Transverse colon (tissue), 4 donors: ENCODE measurements at regions not wholly inside any gene's neighbourhood (a gene's known extent, or its start where the extent isn't known, plus 50 kb on each side); places are given as distances from the start of the nearest gene placed in this dataset.

Experiments used
- DNase-seq: peaks from one replicate; pipeline ENCODE4 v3.0.0-alpha.2; 2019
- H3K27ac ChIP-seq, 4 donors: fragments of 200-600 bp; sonication (generic); 2 replicates each; pipeline ENCODE4 v1.5.1; 2016 to 2018; ENCODE audit warnings: inconsistent platforms in 4 of 4
- H3K27me3 ChIP-seq: fragments of 200-600 bp; sonication (generic); 2 replicates; pipeline ENCODE4 v1.5.1; 2017; ENCODE audit warnings: inconsistent platforms
- H3K36me3 ChIP-seq, 4 donors: fragments of 200-600 bp; sonication (generic); 2 replicates each; pipeline ENCODE4 v1.5.1; 2017 to 2019; ENCODE audit warnings: inconsistent platforms in 4 of 4
- H3K4me1 ChIP-seq, 4 donors: fragments of 200-600 bp; sonication (generic); 2 replicates each; pipeline ENCODE4 v1.5.1; 2017 to 2020; ENCODE audit warnings: inconsistent platforms in 4 of 4
- H3K4me3 ChIP-seq, 4 donors: fragments of 200-600 bp; sonication (generic); 1 replicate in 1 of 4; 2 replicates in 3 of 4; pipeline versions ENCODE4 v1.5.1 to v1.6.1; 2017 to 2019; ENCODE audit warnings: inconsistent platforms in 4 of 4
- H3K9me3 ChIP-seq, 2 donors: fragments of 200-600 bp; sonication (generic); 2 replicates each; pipeline ENCODE4 v1.5.1; 2017 to 2019; ENCODE audit warnings: inconsistent platforms in 2 of 2
- EP300 ChIP-seq: sonication (generic); formaldehyde crosslinking; IDR thresholded peaks from one replicate; pipeline ENCODE4 v1.6.1; 2017; ENCODE audit warnings: antibody characterized with exemption, low read depth
- POLR2A ChIP-seq: fragments of 450-650 bp; IDR thresholded peaks from one replicate; pipeline ENCODE4 v1.6.1; 2016; ENCODE audit warnings: antibody characterized with exemption, mild to moderate bottlenecking, moderate library complexity
- POLR2AphosphoS5 ChIP-seq, 3 donors: sonication (generic); formaldehyde crosslinking; IDR thresholded peaks; one replicate each; pipeline ENCODE4 v1.6.1; 2016; ENCODE audit warnings: antibody characterized with exemption in 3 of 3
- WGBS, 2 donors: methylation state at CpG; one replicate each; pipeline ENCODE4 v1.1.5; 2018; ENCODE audit warnings: low coverage in 1 of 2; 5-methylcytosine and 5-hydroxymethylcytosine counted together
- in situ Hi-C, 4 donors: fragments of 200-750 bp; cut with MboI; loops; one replicate each; pipeline versions ENCODE4 v1.15.0 to v1.15.1; 2017; ENCODE audit warnings: low sequenced_read_pairs in 3 of 4, low pct_ligation_motif_present in 1 of 4, low pct_unique_long_range_greater_than_20kb in 1 of 4
- intact Hi-C: fragments of 100-400 bp; cut with DNase I; formaldehyde crosslinking; loops from one replicate; pipeline ENCODE4 v1.15.1; 2023; ENCODE audit warnings: low total_unique reads
- TF ChIP-seq, protein P1 (sequence below), 5 experiments: fragments of 200-600 bp in 3 of 5; fragments of 450-650 bp in 2 of 5; sonication (generic) in 3 of 5; IDR thresholded peaks; 1 replicate in 2 of 5; 2 replicates in 3 of 5; pipeline ENCODE4 v1.5.1; 2016 to 2017; ENCODE audit warnings: antibody characterized with exemption in 5 of 5, inconsistent platforms in 3 of 5, mild to moderate bottlenecking in 2 of 5, moderate library complexity in 1 of 5

DNA sequence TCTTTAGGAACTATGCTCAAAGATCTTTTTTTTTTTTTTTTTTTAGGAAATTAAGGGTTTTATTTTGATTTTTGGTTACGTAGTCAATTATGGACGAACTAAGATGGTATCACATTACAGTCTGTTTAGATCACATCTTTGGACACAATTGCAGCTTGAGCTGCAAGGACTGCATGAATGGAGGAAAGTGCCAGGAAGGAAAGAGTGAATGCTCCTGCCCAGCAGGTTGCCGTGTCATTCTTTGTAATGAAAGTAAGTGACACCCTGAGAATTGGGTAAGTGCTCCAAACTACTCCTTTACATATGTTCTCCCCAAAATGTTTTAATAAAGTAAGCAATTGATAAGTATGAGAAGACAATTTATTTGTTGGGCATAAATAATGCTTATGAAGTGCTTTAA, 716.5 kb upstream of the GOLIM4 start:
- Histone ChIP-seq H3K9me3 (no peaks in the 10 kb centered on the region), H3K4me1 (no peaks in the 10 kb centered on the region), H3K27me3 (no peaks in the 10 kb centered on the region), H3K27ac (no peak overlapping the region), H3K4me3 (no peak overlapping the region), H3K36me3 (no peaks in the 10 kb centered on the region)
- DNase-seq: no peak
- no peak for TF ChIP-seq POLR2AphosphoS5 (IDR thresholded peaks at IDR 0.05)
- no peak for TF ChIP-seq EP300
- TF ChIP-seq, protein P1, sequence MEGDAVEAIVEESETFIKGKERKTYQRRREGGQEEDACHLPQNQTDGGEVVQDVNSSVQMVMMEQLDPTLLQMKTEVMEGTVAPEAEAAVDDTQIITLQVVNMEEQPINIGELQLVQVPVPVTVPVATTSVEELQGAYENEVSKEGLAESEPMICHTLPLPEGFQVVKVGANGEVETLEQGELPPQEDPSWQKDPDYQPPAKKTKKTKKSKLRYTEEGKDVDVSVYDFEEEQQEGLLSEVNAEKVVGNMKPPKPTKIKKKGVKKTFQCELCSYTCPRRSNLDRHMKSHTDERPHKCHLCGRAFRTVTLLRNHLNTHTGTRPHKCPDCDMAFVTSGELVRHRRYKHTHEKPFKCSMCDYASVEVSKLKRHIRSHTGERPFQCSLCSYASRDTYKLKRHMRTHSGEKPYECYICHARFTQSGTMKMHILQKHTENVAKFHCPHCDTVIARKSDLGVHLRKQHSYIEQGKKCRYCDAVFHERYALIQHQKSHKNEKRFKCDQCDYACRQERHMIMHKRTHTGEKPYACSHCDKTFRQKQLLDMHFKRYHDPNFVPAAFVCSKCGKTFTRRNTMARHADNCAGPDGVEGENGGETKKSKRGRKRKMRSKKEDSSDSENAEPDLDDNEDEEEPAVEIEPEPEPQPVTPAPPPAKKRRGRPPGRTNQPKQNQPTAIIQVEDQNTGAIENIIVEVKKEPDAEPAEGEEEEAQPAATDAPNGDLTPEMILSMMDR (IDR thresholded peaks at IDR 0.05): no peak
- no peak for TF ChIP-seq POLR2A
- 75 to 79% methylated on average over 3 of the region's 3 CpGs for WGBS, 2 donors
- intact Hi-C loops: no loop called here
- in situ Hi-C loops: no loop called here

DNA sequence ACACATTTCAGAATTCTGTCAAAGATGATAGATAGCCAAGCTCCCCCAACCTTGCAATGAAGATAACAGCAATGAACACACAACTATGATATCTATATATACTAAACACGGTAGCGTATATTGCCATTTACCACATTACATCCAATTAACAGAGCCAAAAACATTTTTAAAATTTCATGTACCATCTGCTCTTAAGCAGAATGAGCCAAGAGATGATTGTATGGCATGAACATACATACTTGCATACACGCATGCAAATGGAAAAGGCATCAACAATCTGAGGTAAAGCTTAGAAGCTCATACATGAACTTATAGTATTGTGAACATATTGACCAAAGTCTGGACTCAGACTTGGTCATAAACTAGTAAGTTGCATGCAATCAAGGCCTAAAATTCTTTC, 712.9 kb upstream of the GOLIM4 start:
- intact Hi-C loops: no loop called here
- Histone ChIP-seq H3K4me1 (no peaks in the 10 kb centered on the region), H3K9me3 (no peaks in the 10 kb centered on the region), H3K4me3 (no peak overlapping the region), H3K36me3 (no peaks in the 10 kb centered on the region), H3K27ac (no peak overlapping the region), H3K27me3 (no peaks in the 10 kb centered on the region)
- WGBS, 2 donors: 97 to 98% methylated on average over 3 of the region's 3 CpGs
- no peak for TF ChIP-seq POLR2A
- no peak for TF ChIP-seq EP300
- TF ChIP-seq POLR2AphosphoS5 (IDR thresholded peaks at IDR 0.05): no peak
- TF ChIP-seq, protein P1 (IDR thresholded peaks at IDR 0.05): no peak
- no peak for DNase-seq
- in situ Hi-C loops: no loop called here

DNA sequence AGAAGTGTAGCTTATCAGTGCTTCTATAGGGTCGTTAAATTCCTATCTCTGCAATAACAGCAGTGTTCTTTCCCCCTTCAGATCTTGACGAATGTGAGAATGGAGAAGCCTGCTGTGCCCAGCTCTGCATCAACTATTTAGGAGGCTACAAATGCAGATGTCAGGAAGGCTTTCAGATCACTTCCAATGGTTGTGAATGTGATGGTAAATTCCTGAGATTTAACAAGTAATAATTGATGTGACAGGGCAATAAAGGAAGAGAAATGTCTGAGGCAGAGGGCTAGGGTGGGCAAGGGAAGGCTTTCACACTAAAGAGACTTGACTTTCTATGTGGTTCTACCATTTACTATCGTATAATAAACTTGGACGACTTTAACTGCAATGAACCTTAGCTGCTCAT, 711.7 kb upstream of the GOLIM4 start:
- in situ Hi-C loops: no loop called here

DNA sequence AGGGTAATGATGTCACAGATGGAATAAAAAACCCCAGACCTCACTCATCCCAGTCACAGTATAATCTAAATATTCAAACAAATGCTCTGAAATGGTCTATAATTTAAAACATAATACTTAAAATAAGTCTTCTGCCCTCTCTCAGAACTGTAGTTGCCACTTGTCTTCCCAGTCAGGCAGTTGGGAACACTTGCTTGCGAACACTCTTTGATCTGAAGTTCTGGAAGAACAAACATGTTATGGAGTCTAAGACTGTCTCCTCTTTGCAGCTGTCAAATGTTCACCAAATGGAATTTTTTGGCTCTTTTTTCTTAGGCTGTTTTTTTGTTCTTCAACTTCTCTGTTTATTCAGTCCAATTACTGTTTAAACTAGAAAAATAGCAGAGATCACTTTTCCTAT, 711.1 kb upstream of the GOLIM4 start:
- no peaks in the 10 kb centered on the region for H3K9me3 ChIP-seq
- DNase-seq: no peak
- H3K4me3 ChIP-seq: no peak overlapping the region
- TF ChIP-seq, protein P1 (IDR thresholded peaks at IDR 0.05): no peak
- no peak for TF ChIP-seq POLR2A
- no peak for TF ChIP-seq POLR2AphosphoS5 (IDR thresholded peaks at IDR 0.05)
- no peak for TF ChIP-seq EP300
- in situ Hi-C loops (no loop called here), intact Hi-C loops (no loop called here)
- whole genome bisulfite sequencing, 2 donors: 73 to 74% methylated on average over 1 of the region's 1 CpG
- H3K36me3 ChIP-seq: no peaks in the 10 kb centered on the region
- no peaks in the 10 kb centered on the region for H3K4me1 ChIP-seq
- no peaks in the 10 kb centered on the region for H3K27me3 ChIP-seq
- H3K27ac ChIP-seq: no peak overlapping the region

More for the DNA sequence above, 711.7 kb upstream of the GOLIM4 start:
- WGBS, 2 donors: 50 to 58% methylated on average over 4 of the region's 4 CpGs
- Histone ChIP-seq H3K4me1 (no peaks in the 10 kb centered on the region), H3K4me3 (no peak overlapping the region), H3K27ac (no peak overlapping the region), H3K27me3 (no peaks in the 10 kb centered on the region), H3K9me3 (no peaks in the 10 kb centered on the region), H3K36me3 (no peaks in the 10 kb centered on the region)
- intact Hi-C loops: no loop called here
- TF ChIP-seq, protein P1 (IDR thresholded peaks at IDR 0.05): no peak
- no peak for TF ChIP-seq EP300
- no peak for TF ChIP-seq POLR2AphosphoS5 (IDR thresholded peaks at IDR 0.05)
- no peak for TF ChIP-seq POLR2A
- DNase-seq: no peak
